Upper lobe of left lung (tissue), 6 donors: ENCODE measurements at regions not wholly inside any gene's neighbourhood (a gene's known extent, or its start where the extent isn't known, plus 50 kb on each side); places are given as distances from the start of the nearest gene placed in this dataset.

ENCODE experiments used
- ATAC-seq, 2 donors: fragments of 200-7000 bp; cut with Tn5 transposase; one replicate each; pipeline ENCODE4 v1.9.1; 2022; ENCODE audit warnings: mild to moderate bottlenecking in 2 of 2, moderate library complexity in 2 of 2; ENCODE audit not compliant: low FRiP score in 2 of 2
- DNase-seq, 2 donors: peaks; one replicate each; pipeline ENCODE4 v3.0.0-alpha.2; 2019 to 2020
- H3K27ac ChIP-seq, 4 donors: fragments of 200-600 bp; sonication (generic); one replicate each; pipeline ENCODE4 v1.5.1; 2016 to 2019
- H3K27me3 ChIP-seq, 4 donors: fragments of 200-600 bp; sonication (generic); one replicate each; pipeline ENCODE4 v1.5.1; 2017 to 2019
- H3K36me3 ChIP-seq, 4 donors: fragments of 200-600 bp; sonication (generic); one replicate each; pipeline ENCODE4 v1.5.1; 2016 to 2019
- H3K4me1 ChIP-seq, 4 donors: fragments of 200-600 bp; sonication (generic); one replicate each; pipeline ENCODE4 v1.5.1; 2018 to 2019
- H3K4me3 ChIP-seq, 4 donors: fragments of 200-600 bp; sonication (generic); one replicate each; pipeline ENCODE4 v1.5.1; 2017 to 2019; ENCODE audit warnings: mild to moderate bottlenecking in 2 of 4, moderate library complexity in 1 of 4
- H3K9me3 ChIP-seq, 4 donors: fragments of 200-600 bp; sonication (generic); one replicate each; pipeline ENCODE4 v1.5.1; 2018 to 2019
- CTCF ChIP-seq, 6 experiments: fragments of 450-650 bp in 4 of 6; fragments of 200-600 bp in 2 of 6; sonication (generic) in 2 of 6; IDR thresholded peaks; one replicate each; pipeline ENCODE4 v1.5.1; 2016 to 2019; ENCODE audit warnings: antibody characterized with exemption in 6 of 6
- EP300 ChIP-seq, 4 donors: sonication (generic); formaldehyde crosslinking; IDR thresholded peaks; one replicate each; pipeline ENCODE4 v1.5.1; 2017; ENCODE audit warnings: antibody characterized with exemption in 4 of 4, control low read depth in 2 of 4
- POLR2A ChIP-seq, 4 donors: fragments of 450-650 bp; IDR thresholded peaks; one replicate each; pipeline ENCODE4 v1.5.1; 2016 to 2017; ENCODE audit warnings: antibody characterized with exemption in 4 of 4, mild to moderate bottlenecking in 2 of 4
- POLR2AphosphoS5 ChIP-seq, 2 donors: sonication (generic); formaldehyde crosslinking; IDR thresholded peaks; one replicate each; pipeline ENCODE4 v1.5.1; 2017; ENCODE audit warnings: antibody characterized with exemption in 2 of 2
- WGBS, 2 donors: methylation state at CpG; one replicate each; pipeline ENCODE4 v1.1.5; 2017 to 2018; 5-methylcytosine and 5-hydroxymethylcytosine counted together
- donor health status: DM: no; HTN: no; CAD: no; lungs with moderate emphysema.
- donor health status: DM: no; HTN: yes; CAD: no; lungs with severe emphysema.

GRCh38 chr14:58846682-58847465, 209.1 kb downstream of the DACT1 start:
- H3K4me3 ChIP-seq = no peak overlapping the region
- H3K27me3 ChIP-seq = no peaks in the 10 kb centered on the region
- H3K27ac ChIP-seq = no peak overlapping the region
- H3K36me3 ChIP-seq = no peaks in the 10 kb centered on the region
- no peak for DNase-seq
- TF ChIP-seq EP300 (IDR thresholded peaks at IDR 0.05) (no peak), CTCF (IDR thresholded peaks at IDR 0.05) (no peak), POLR2A (IDR thresholded peaks at IDR 0.05) (no peak), POLR2AphosphoS5 (IDR thresholded peaks at IDR 0.05) (no peak)
- ATAC-seq = no peak
- no peaks in the 10 kb centered on the region for H3K4me1 ChIP-seq
- WGBS, 2 donors = 83 to 86% methylated on average over 5 of the region's 5 CpGs
- no peaks in the 10 kb centered on the region for H3K9me3 ChIP-seq

- Histone ChIP-seq H3K27me3 (no peaks in the 10 kb centered on the region), H3K4me3 (no peak overlapping the region), H3K36me3 (no peaks in the 10 kb centered on the region), H3K27ac (no peak overlapping the region), H3K9me3 (no peaks in the 10 kb centered on the region), H3K4me1 (no peaks in the 10 kb centered on the region)
- ATAC-seq = no peak
- no peak for DNase-seq
- TF ChIP-seq POLR2A (IDR thresholded peaks at IDR 0.05) (no peak), EP300 (IDR thresholded peaks at IDR 0.05) (no peak), CTCF (IDR thresholded peaks at IDR 0.05) (no peak), POLR2AphosphoS5 (IDR thresholded peaks at IDR 0.05) (no peak)
- WGBS, 2 donors = 94 to 96% methylated on average over 8 of the region's 8 CpGs
Observed at GRCh38 chr14:58848365-58848764, 210.6 kb downstream of the DACT1 start.

- H3K4me1 ChIP-seq = no peaks in the 10 kb centered on the region
- H3K4me3 ChIP-seq = no peak overlapping the region
- H3K27me3 ChIP-seq = no peaks in the 10 kb centered on the region
- 79 to 93% methylated on average over 4 of the region's 4 CpGs for WGBS, 2 donors
- H3K27ac ChIP-seq = no peak overlapping the region
- ATAC-seq (no peak), DNase-seq (no peak)
- H3K36me3 ChIP-seq = no peaks in the 10 kb centered on the region
- H3K9me3 ChIP-seq = no peaks in the 10 kb centered on the region
- TF ChIP-seq POLR2AphosphoS5 (IDR thresholded peaks at IDR 0.05) = no peak
- TF ChIP-seq EP300 (IDR thresholded peaks at IDR 0.05) = no peak
- no peak for TF ChIP-seq CTCF (IDR thresholded peaks at IDR 0.05)
- no peak for TF ChIP-seq POLR2A (IDR thresholded peaks at IDR 0.05)
Observed at GRCh38 chr14:58849601-58850000, 211.8 kb downstream of the DACT1 start.

GRCh38 chr14:58850011-58850410, 212.2 kb downstream of the DACT1 start:
- ATAC-seq (no peak), DNase-seq (no peak)
- Histone ChIP-seq H3K9me3 (no peaks in the 10 kb centered on the region), H3K4me1 (no peaks in the 10 kb centered on the region), H3K27ac (no peak overlapping the region), H3K4me3 (no peak overlapping the region), H3K36me3 (no peaks in the 10 kb centered on the region), H3K27me3 (no peaks in the 10 kb centered on the region)
- 72 to 78% methylated on average over 1 of the region's 1 CpG for WGBS, 2 donors
- no peak for TF ChIP-seq CTCF (IDR thresholded peaks at IDR 0.05)
- TF ChIP-seq POLR2AphosphoS5 (IDR thresholded peaks at IDR 0.05) = no peak
- no peak for TF ChIP-seq POLR2A (IDR thresholded peaks at IDR 0.05)
- TF ChIP-seq EP300 (IDR thresholded peaks at IDR 0.05) = no peak

- H3K9me3 ChIP-seq = no peaks in the 10 kb centered on the region
- ATAC-seq (no peak), DNase-seq (no peak)
- 48 to 64% methylated on average over 2 of the region's 2 CpGs for WGBS, 2 donors
- H3K27ac ChIP-seq = no peak overlapping the region
- no peaks in the 10 kb centered on the region for H3K27me3 ChIP-seq
- no peaks in the 10 kb centered on the region for H3K4me1 ChIP-seq
- no peak overlapping the region for H3K4me3 ChIP-seq
- no peaks in the 10 kb centered on the region for H3K36me3 ChIP-seq
- TF ChIP-seq EP300 (IDR thresholded peaks at IDR 0.05) = no peak
- TF ChIP-seq CTCF (IDR thresholded peaks at IDR 0.05) = no peak
- TF ChIP-seq POLR2AphosphoS5 (IDR thresholded peaks at IDR 0.05) = no peak
- TF ChIP-seq POLR2A (IDR thresholded peaks at IDR 0.05) = no peak
Observed at GRCh38 chr14:58861586-58861985, 223.8 kb downstream of the DACT1 start.
